Thyroid gland (tissue), 4 donors: ENCODE measurements at regions not wholly inside any gene's neighbourhood (a gene's known extent, or its start where the extent isn't known, plus 50 kb on each side); places are given as distances from the start of the nearest gene placed in this dataset.

ENCODE experiments used
- CTCF ChIP-seq, 6 experiments: fragments of 200-600 bp in 3 of 6; fragments of 450-650 bp in 3 of 6; sonication (generic) in 3 of 6; IDR thresholded peaks; one replicate each; pipeline ENCODE4 v1.5.1; 2016 to 2019; ENCODE audit warnings: antibody characterized with exemption in 6 of 6, mild to moderate bottlenecking in 2 of 6, inconsistent platforms in 1 of 6, moderate library complexity in 1 of 6
- POLR2A ChIP-seq, 2 donors: fragments of 450-650 bp; IDR thresholded peaks; one replicate each; pipeline ENCODE4 v1.6.1; 2017; ENCODE audit warnings: antibody characterized with exemption in 2 of 2, mild to moderate bottlenecking in 2 of 2, moderate library complexity in 1 of 2

- no peak for TF ChIP-seq CTCF (IDR thresholded peaks at IDR 0.05)
- no peak for TF ChIP-seq POLR2A (IDR thresholded peaks at IDR 0.05)
Measured at GRCh38 chr21:27806281-27806680, 839.4 kb upstream of the ADAMTS5 start.
